RWPE2 (cell line): ENCODE measurements at regions not wholly inside any gene's neighbourhood (a gene's known extent, or its start where the extent isn't known, plus 50 kb on each side); places are given as distances from the start of the nearest gene placed in this dataset.
"Not testable (repeated sequence)": the region's sequence is repeated elsewhere in the genome, so short reads cannot be mapped to it uniquely, and the experiment has no call there.

Experiments used
- ATAC-seq: fragments of 200-7000 bp; cut with Tn5 transposase; 3 replicates; pipeline ENCODE4 v1.9.1; 2021; ENCODE audit warnings: low read depth
- DNase-seq: peaks from one replicate; pipeline ENCODE4 v3.0.0-alpha.2; 2020; ENCODE audit warnings: low spot score
- H3K27ac ChIP-seq: fragments of 450-650 bp; 2 replicates; pipeline ENCODE4 v1.5.1; 2017; ENCODE audit warnings: mild to moderate bottlenecking; ENCODE audit not compliant: poor library complexity, severe bottlenecking
- H3K27me3 ChIP-seq: fragments of 250-450 bp; sonication (Bioruptor Pico); 2 replicates; pipeline ENCODE4 v1.5.1; 2021; ENCODE audit warnings: mild to moderate bottlenecking, moderate library complexity; ENCODE audit not compliant: insufficient read depth, poor library complexity, severe bottlenecking
- H3K36me3 ChIP-seq: fragments of 250-450 bp; sonication (Bioruptor Pico); 2 replicates; pipeline ENCODE4 v1.5.1; 2020; ENCODE audit warnings: low read depth, mild to moderate bottlenecking, moderate library complexity
- H3K4me1 ChIP-seq: fragments of 250-450 bp; sonication (Bioruptor Pico); 2 replicates; pipeline ENCODE4 v1.5.1; 2021; ENCODE audit warnings: mild to moderate bottlenecking, moderate library complexity; ENCODE audit not compliant: insufficient read depth, poor library complexity, severe bottlenecking
- H3K4me3 ChIP-seq: fragments of 250-450 bp; sonication (Bioruptor Pico); 2 replicates; pipeline ENCODE4 v1.5.1; 2021; ENCODE audit warnings: mild to moderate bottlenecking, moderate library complexity; ENCODE audit not compliant: severe bottlenecking
- H3K9me3 ChIP-seq: fragments of 250-450 bp; sonication (Bioruptor Pico); 2 replicates; pipeline ENCODE4 v1.5.1; 2021; ENCODE audit warnings: mild to moderate bottlenecking, moderate library complexity; ENCODE audit not compliant: severe bottlenecking
- TF ChIP-seq, protein P1 (sequence below): fragments of 450-650 bp; IDR thresholded peaks from one replicate; pipeline ENCODE4 v1.5.1; 2017; ENCODE audit warnings: mild to moderate bottlenecking, moderate library complexity; ENCODE audit not compliant: poor library complexity, severe bottlenecking

DNA sequence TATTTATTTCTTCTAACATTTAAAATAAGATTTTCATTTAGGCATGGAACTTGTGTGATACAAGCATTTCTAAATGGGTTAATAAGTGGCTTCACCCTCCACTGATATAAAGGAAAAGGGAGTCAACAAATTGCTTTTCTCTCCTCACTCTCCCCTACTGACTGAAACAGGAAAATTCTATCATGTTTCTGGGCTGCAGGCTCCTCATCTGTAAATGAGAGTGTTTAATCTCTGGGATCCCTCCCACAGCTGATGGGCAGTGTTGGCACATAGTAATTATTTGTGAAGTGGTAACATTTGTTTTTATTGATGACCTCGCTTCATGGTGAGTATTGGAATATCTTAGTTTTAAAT is 69.8 kb upstream of the WARS2 start:
- Histone ChIP-seq H3K27ac (no peak overlapping the region), H3K27me3 (no peaks in the 10 kb centered on the region), H3K4me1 (no peaks in the 10 kb centered on the region), H3K36me3 (no peaks in the 10 kb centered on the region), H3K4me3 (no peak overlapping the region), H3K9me3 (no peaks in the 10 kb centered on the region)
- no peak for ATAC-seq
- TF ChIP-seq, protein P1, sequence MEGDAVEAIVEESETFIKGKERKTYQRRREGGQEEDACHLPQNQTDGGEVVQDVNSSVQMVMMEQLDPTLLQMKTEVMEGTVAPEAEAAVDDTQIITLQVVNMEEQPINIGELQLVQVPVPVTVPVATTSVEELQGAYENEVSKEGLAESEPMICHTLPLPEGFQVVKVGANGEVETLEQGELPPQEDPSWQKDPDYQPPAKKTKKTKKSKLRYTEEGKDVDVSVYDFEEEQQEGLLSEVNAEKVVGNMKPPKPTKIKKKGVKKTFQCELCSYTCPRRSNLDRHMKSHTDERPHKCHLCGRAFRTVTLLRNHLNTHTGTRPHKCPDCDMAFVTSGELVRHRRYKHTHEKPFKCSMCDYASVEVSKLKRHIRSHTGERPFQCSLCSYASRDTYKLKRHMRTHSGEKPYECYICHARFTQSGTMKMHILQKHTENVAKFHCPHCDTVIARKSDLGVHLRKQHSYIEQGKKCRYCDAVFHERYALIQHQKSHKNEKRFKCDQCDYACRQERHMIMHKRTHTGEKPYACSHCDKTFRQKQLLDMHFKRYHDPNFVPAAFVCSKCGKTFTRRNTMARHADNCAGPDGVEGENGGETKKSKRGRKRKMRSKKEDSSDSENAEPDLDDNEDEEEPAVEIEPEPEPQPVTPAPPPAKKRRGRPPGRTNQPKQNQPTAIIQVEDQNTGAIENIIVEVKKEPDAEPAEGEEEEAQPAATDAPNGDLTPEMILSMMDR = no peak
- DNase-seq = no peak

DNA sequence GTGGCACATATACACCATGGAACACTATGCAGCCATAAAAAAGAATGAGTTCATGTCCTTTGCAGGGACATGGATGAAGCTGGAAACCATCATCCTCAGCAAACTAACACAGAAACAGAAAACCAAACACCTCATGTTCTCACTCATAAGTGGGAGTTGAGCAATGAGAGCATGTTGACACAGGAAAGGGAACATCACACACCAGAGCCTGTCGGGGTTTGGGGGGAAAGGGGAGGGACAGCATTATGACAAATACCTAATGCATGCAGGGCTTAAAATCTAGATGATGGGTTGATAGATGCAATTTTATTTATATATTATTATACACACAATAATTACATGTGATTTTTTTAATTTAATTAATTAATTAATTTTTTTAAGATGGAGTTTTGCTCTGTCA is 72.8 kb upstream of the WARS2 start:
- H3K4me1 ChIP-seq, H3K4me3 ChIP-seq, H3K27me3 ChIP-seq, H3K36me3 ChIP-seq, DNase-seq, H3K9me3 ChIP-seq, H3K27ac ChIP-seq: not testable (repeated sequence)
- ATAC-seq = peak; percentile 23; the same call in 1 of the 3 replicates

DNA sequence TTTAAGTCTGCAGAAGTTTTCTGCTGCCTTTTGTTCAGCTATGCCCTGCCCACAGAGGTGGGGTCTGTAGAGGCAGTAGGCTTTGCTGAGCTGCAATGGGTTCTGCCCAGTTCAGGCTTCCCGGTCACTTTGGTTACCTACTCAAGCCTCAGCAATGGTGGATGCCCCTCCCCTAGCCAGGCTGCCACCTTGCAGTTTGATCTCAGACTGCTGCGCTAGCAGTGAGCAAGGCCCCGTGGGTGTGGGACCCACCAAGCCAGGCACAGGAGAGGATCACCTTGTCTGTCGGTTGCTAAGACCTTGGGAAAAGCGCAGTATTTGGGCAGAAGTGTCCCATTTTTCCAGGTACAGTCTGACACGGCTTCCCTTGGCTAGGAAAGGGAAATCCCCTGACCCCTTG is 74.5 kb upstream of the WARS2 start:
- H3K4me3 ChIP-seq, ATAC-seq, DNase-seq, H3K27me3 ChIP-seq, H3K27ac ChIP-seq, H3K4me1 ChIP-seq, H3K9me3 ChIP-seq, H3K36me3 ChIP-seq: not testable (repeated sequence)

DNA sequence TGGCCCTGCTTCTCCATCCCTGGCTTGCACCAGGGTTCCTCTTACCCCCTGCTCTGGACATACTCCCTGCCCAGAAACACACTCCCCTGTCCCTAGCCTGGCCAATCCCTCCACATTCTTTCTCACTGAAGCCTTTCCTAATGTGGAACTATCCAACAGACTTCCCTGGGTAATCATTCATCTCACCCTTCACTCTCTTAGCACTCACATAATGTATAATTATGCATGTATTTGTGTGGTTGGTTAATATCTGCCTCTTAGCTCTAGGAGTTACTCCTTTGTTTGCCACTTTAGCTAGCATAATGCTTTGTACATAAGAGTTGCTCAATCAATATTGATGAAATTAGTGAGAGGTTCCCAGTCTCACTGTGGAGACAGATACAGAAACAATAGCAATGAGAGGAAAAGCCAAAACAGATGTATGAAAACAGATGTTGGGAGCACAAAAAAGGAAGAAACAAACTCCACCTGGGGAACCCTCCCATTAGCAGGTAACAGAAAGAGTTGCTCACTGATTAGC is 76.9 kb upstream of the WARS2 start:
- Histone ChIP-seq H3K4me1 (no peaks in the 10 kb centered on the region), H3K4me3 (no peak overlapping the region), H3K27ac (no peak overlapping the region), H3K27me3 (no peaks in the 10 kb centered on the region), H3K36me3 (no peaks in the 10 kb centered on the region), H3K9me3 (no peaks in the 10 kb centered on the region)
- DNase-seq (no peak), ATAC-seq (no peak)
- TF ChIP-seq, protein P1 = no peak

DNA sequence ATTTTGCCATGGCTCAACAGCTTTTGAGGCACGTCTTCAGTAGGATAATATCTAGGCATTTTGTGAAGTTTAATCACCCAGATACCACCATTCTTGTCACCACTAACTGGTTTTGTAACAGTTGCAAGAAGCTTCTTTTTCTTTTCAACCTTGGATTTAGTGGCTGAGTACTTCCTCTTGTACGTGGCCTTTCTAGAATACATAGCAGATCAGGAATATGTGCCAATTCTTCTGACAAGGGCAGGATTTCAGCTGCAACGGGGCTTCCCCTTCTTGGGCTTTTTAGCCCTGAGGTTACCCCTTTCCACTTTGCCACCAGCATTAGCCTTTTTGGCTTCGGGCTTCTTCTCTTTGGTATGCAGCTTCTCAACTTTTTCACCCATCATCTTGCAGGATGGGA is 79.3 kb upstream of the WARS2 start:
- Histone ChIP-seq H3K36me3 (no peaks in the 10 kb centered on the region), H3K4me1 (no peaks in the 10 kb centered on the region), H3K9me3 (no peaks in the 10 kb centered on the region), H3K4me3 (no peak overlapping the region), H3K27ac (no peak overlapping the region), H3K27me3 (no peaks in the 10 kb centered on the region)
- no peak for ATAC-seq
- no peak for DNase-seq
- TF ChIP-seq, protein P1 = no peak

DNA sequence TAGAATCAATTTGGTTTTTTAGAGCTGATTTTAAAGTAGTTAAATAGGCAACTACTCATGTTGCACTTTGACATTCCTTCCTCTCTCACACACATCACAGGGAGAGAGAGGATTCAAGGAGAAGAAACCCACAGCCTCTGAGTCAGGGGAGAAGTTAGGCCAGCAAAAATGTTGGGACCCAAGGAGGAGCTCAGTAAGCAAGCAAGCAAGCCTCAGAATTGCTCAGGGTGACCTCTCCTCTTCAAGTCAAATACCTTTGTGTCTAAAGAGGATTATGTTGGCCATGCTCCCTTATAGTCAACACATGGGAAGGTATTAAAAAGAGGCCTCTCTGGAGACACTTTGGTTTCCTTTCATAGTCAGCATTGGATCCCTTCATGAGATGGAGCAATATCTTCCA is 80.5 kb upstream of the WARS2 start:
- Histone ChIP-seq H3K4me3 (no peak overlapping the region), H3K27ac (no peak overlapping the region), H3K27me3 (no peaks in the 10 kb centered on the region), H3K36me3 (no peaks in the 10 kb centered on the region), H3K4me1 (no peaks in the 10 kb centered on the region), H3K9me3 (no peaks in the 10 kb centered on the region)
- DNase-seq = no peak
- no peak for ATAC-seq
- TF ChIP-seq, protein P1 = no peak
